OCI-LY1 (cell line): ENCODE measurements at regions not wholly inside any gene's neighbourhood (a gene's known extent, or its start where the extent isn't known, plus 50 kb on each side); places are given as distances from the start of the nearest gene placed in this dataset.

Source experiments
- H2AFZ ChIP-seq: fragments of 200-600 bp; sonication (generic), shearing (Covaris generic); 2 replicates; pipeline ENCODE4 v1.6.0; 2014; ENCODE audit warnings: antibody characterized with exemption, mild to moderate bottlenecking, low read length
- H3F3A ChIP-seq: fragments of 200-600 bp; sonication (generic), shearing (Covaris generic); 2 replicates; pipeline ENCODE4 v1.6.0; 2014; ENCODE audit warnings: mild to moderate bottlenecking, antibody characterized with exemption, low read length, moderate library complexity; ENCODE audit not compliant: insufficient read depth
- H3K27ac ChIP-seq: fragments of 200-600 bp; sonication (generic); 2 replicates; pipeline ENCODE4 v1.5.1; 2014; ENCODE audit warnings: low read length, mixed run types, mild to moderate bottlenecking, low read depth; ENCODE audit not compliant: poor library complexity, severe bottlenecking
- H3K27me3 ChIP-seq: fragments of 200-600 bp; sonication (generic); 2 replicates; pipeline ENCODE4 v1.6.0; 2014; ENCODE audit warnings: antibody characterized with exemption, mild to moderate bottlenecking, low read length, moderate library complexity; ENCODE audit not compliant: insufficient read depth
- H3K36me3 ChIP-seq: fragments of 200-600 bp; sonication (generic); 2 replicates; pipeline ENCODE4 v1.6.1; 2014; ENCODE audit warnings: mild to moderate bottlenecking, antibody characterized with exemption, low read length, moderate library complexity, mixed read lengths; ENCODE audit not compliant: insufficient read depth
- H3K4me1 ChIP-seq: fragments of 200-600 bp; sonication (generic); 2 replicates; pipeline ENCODE4 v1.5.1; 2014; ENCODE audit warnings: mild to moderate bottlenecking, low read length, moderate library complexity; ENCODE audit not compliant: insufficient read depth, severe bottlenecking
- H3K4me2 ChIP-seq: fragments of 200-600 bp; sonication (generic), shearing (Covaris generic); 2 replicates; pipeline ENCODE4 v1.6.1; 2014; ENCODE audit warnings: low read length
- H3K4me3 ChIP-seq: fragments of 200-600 bp; sonication (generic); 2 replicates; pipeline ENCODE4 v1.5.1; 2014; ENCODE audit warnings: low read length, low read depth, mild to moderate bottlenecking, mixed read lengths; ENCODE audit not compliant: poor library complexity, severe bottlenecking
- H3K79me2 ChIP-seq: fragments of 200-600 bp; shearing (Covaris generic); 2 replicates; pipeline ENCODE4 v1.6.1; 2016; ENCODE audit warnings: mixed run types, low read length, mixed read lengths; ENCODE audit not compliant: insufficient read depth
- H3K9ac ChIP-seq: fragments of 200-600 bp; sonication (generic), shearing (Covaris generic); 2 replicates; pipeline ENCODE4 v1.6.1; 2014; ENCODE audit warnings: mild to moderate bottlenecking, low read length, mixed read lengths
- H3K9me2 ChIP-seq: fragments of 200-600 bp; sonication (generic), shearing (Covaris generic); 2 replicates; pipeline ENCODE4 v1.6.1; 2014; ENCODE audit warnings: low read depth, mild to moderate bottlenecking, low read length, mixed read lengths
- H3K9me3 ChIP-seq: fragments of 200-600 bp; shearing (Covaris generic); 2 replicates; pipeline ENCODE4 v1.6.1; 2014; ENCODE audit warnings: low read length, mixed read lengths
- H4K20me1 ChIP-seq: fragments of 200-600 bp; sonication (generic), shearing (Covaris generic); 2 replicates; pipeline ENCODE4 v1.6.0; 2016; ENCODE audit warnings: mild to moderate bottlenecking, low read length; ENCODE audit not compliant: insufficient read depth
- EZH2 ChIP-seq: fragments of 200-600 bp; sonication (generic), shearing (Covaris generic); IDR thresholded peaks from 2 replicates; pipeline ENCODE4 v1.8.0; 2017; ENCODE audit warnings: borderline replicate concordance, mixed run types, mild to moderate bottlenecking, antibody characterized with exemption, low read length, moderate library complexity, mixed read lengths
- TF ChIP-seq, protein P1 (sequence below): fragments of 200-600 bp; sonication (generic), shearing (Covaris generic); IDR thresholded peaks from 2 replicates; pipeline ENCODE4 v1.5.1; 2017; ENCODE audit warnings: mild to moderate bottlenecking, antibody characterized with exemption, low read length, moderate library complexity, mixed read lengths

GRCh38 chr7:32379510-32380112 lies 110.6 kb downstream of the LSM5 start:
- H2AFZ ChIP-seq, result no peak overlapping the region
- no peaks in the 10 kb centered on the region for H3K9me3 ChIP-seq
- TF ChIP-seq EZH2, result no peak
- TF ChIP-seq, protein P1, sequence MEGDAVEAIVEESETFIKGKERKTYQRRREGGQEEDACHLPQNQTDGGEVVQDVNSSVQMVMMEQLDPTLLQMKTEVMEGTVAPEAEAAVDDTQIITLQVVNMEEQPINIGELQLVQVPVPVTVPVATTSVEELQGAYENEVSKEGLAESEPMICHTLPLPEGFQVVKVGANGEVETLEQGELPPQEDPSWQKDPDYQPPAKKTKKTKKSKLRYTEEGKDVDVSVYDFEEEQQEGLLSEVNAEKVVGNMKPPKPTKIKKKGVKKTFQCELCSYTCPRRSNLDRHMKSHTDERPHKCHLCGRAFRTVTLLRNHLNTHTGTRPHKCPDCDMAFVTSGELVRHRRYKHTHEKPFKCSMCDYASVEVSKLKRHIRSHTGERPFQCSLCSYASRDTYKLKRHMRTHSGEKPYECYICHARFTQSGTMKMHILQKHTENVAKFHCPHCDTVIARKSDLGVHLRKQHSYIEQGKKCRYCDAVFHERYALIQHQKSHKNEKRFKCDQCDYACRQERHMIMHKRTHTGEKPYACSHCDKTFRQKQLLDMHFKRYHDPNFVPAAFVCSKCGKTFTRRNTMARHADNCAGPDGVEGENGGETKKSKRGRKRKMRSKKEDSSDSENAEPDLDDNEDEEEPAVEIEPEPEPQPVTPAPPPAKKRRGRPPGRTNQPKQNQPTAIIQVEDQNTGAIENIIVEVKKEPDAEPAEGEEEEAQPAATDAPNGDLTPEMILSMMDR, result no peak
- H3K27me3 ChIP-seq, result no peaks in the 10 kb centered on the region
- no peaks in the 10 kb centered on the region for H3F3A ChIP-seq
- H4K20me1 ChIP-seq, result no peaks in the 10 kb centered on the region
- H3K4me2 ChIP-seq, result no peak overlapping the region
- H3K9me2 ChIP-seq, result no peaks in the 10 kb centered on the region
- no peaks in the 10 kb centered on the region for H3K36me3 ChIP-seq
- H3K4me3 ChIP-seq, result no peak overlapping the region
- H3K9ac ChIP-seq, result no peak overlapping the region
- no peaks in the 10 kb centered on the region for H3K4me1 ChIP-seq
- no peak overlapping the region for H3K27ac ChIP-seq
- no peaks in the 10 kb centered on the region for H3K79me2 ChIP-seq

DNA sequence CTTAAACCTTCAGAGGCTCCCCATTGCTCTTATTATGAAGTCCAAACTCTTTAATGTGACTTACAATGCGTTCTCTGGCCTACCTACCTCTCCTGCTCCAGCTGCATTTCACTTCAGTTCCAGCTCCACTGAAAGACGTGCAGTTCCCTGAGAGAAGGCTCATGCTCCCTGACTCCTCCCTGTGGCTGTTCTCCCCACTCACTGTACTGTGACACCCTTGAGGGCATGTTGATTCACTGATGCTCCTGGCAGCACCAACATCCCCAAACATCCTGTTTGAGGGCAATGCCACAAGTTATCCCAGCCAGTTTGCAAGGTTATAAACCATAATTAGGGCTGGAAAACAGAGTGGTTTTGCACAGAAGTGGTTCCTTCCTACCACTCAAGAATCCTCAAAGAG lies 111.2 kb downstream of the LSM5 start:
- H3K9me2 ChIP-seq, result no peaks in the 10 kb centered on the region
- H2AFZ ChIP-seq, result no peak overlapping the region
- H3K36me3 ChIP-seq, result no peaks in the 10 kb centered on the region
- no peak overlapping the region for H3K4me2 ChIP-seq
- H3F3A ChIP-seq, result no peaks in the 10 kb centered on the region
- no peaks in the 10 kb centered on the region for H3K27me3 ChIP-seq
- H3K27ac ChIP-seq, result no peak overlapping the region
- no peaks in the 10 kb centered on the region for H3K9me3 ChIP-seq
- no peaks in the 10 kb centered on the region for H3K4me1 ChIP-seq
- no peaks in the 10 kb centered on the region for H3K79me2 ChIP-seq
- TF ChIP-seq, protein P1, result no peak
- TF ChIP-seq EZH2, result no peak
- H3K4me3 ChIP-seq, result no peak overlapping the region
- no peaks in the 10 kb centered on the region for H4K20me1 ChIP-seq
- H3K9ac ChIP-seq, result no peak overlapping the region

DNA sequence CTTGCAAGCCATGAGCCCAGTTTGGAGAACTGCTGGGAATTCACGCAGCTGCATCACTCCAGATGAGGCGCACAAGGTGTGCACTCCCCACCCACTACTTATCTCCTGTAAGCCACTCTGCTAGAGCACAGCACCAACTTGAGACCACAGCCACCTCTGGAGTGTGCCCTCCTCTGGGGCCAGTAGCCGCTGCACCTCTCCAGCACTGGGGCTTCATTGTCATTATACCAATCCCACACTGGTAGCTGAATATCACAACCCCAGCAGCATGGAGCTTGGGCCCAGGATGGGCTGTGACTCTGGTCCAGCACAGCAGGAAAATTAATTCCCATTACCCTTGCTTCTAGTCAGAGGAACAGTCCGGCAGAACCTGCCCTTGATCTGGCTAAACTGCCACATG lies 125.6 kb downstream of the LSM5 start:
- Histone ChIP-seq H2AFZ (no peak overlapping the region), H3K9ac (no peak overlapping the region), H3K27me3 (no peaks in the 10 kb centered on the region), H3K9me3 (no peaks in the 10 kb centered on the region), H3F3A (no peaks in the 10 kb centered on the region), H3K36me3 (no peaks in the 10 kb centered on the region), H4K20me1 (no peaks in the 10 kb centered on the region), H3K4me1 (no peaks in the 10 kb centered on the region), H3K9me2 (no peaks in the 10 kb centered on the region), H3K4me2 (no peak overlapping the region), H3K4me3 (no peak overlapping the region), H3K79me2 (no peaks in the 10 kb centered on the region), H3K27ac (no peak overlapping the region)
- no peak for TF ChIP-seq EZH2
- TF ChIP-seq, protein P1, result no peak
